Endothelial cell of umbilical vein (primary cell): ENCODE measurements at regions not wholly inside any gene's neighbourhood (a gene's known extent, or its start where the extent isn't known, plus 50 kb on each side); places are given as distances from the start of the nearest gene placed in this dataset.

Source experiments
- BruUV-seq: library from RNA; stranded (reverse); fragments of 400-500 nt; replicated peaks from 2 replicates; lab custom pipeline; 2021; lab: Mats Ljungman, UMichigan
- CTCF ChIA-PET: fragments of 300-600, 350-600 bp; sonication (Branson Sonifier 250); formaldehyde crosslinking; loops from one replicate; lab custom pipeline; 2021; ENCODE audit warnings: antibody characterized with exemption, inconsistent platforms; lab: Charles Lee
- POLR2A ChIA-PET: fragments of 300-600, 350-600 bp; sonication (Branson Sonifier 250); formaldehyde crosslinking; loops from one replicate; lab custom pipeline; 2021; ENCODE audit warnings: antibody characterized with exemption, inconsistent platforms; lab: Charles Lee
- DNase-seq: peaks from one replicate; pipeline ENCODE4 v3.0.0-alpha.2; 2011; ENCODE audit warnings: low read depth, low spot score
- FAIRE-seq: peaks from 2 replicates; lab custom pipeline; 2011; peaks lifted over from hg19 to GRCh38; lab: Jason Lieb, UNC
- H2AFZ ChIP-seq: 2 replicates; pipeline ENCODE4 v1.6.0; 2012; ENCODE audit warnings: low read depth, low read length, control low read depth, inconsistent platforms
- H3K27ac ChIP-seq: 2 replicates; pipeline ENCODE4 v1.5.1; 2011; ENCODE audit warnings: low read depth, mild to moderate bottlenecking, control low read depth, low read length, moderate library complexity; ENCODE audit not compliant: insufficient read depth
- H3K27me3 ChIP-seq, 2 experiments: 2 replicates each; pipeline versions ENCODE4 v1.6.0 to v1.6.1; 2011; ENCODE audit warnings: low read length in 2 of 2, mixed read lengths in 1 of 2; ENCODE audit not compliant: control insufficient read depth in 2 of 2, insufficient read depth in 2 of 2
- H3K36me3 ChIP-seq, 2 experiments: 2 replicates in 1 of 2; 3 replicates in 1 of 2; pipeline ENCODE4 v1.5.1; 2011; ENCODE audit warnings: low read length in 2 of 2, mild to moderate bottlenecking in 1 of 2, moderate library complexity in 1 of 2; ENCODE audit not compliant: control insufficient read depth in 2 of 2, insufficient read depth in 2 of 2; ENCODE audit errors: extremely low read depth in 1 of 2
- H3K4me1 ChIP-seq: 3 replicates; pipeline ENCODE4 v1.5.1; 2011; ENCODE audit warnings: mild to moderate bottlenecking, low read length; ENCODE audit not compliant: control insufficient read depth, insufficient read depth; ENCODE audit errors: extremely low read depth
- H3K4me2 ChIP-seq: 2 replicates; pipeline ENCODE4 v1.6.1; 2011; ENCODE audit warnings: low read length, control low read depth, mixed read lengths; ENCODE audit not compliant: insufficient read depth
- H3K4me3 ChIP-seq, 3 experiments: fragments of 200-600 bp in 1 of 3; sonication (generic), shearing (Covaris generic) in 1 of 3; replicated peaks in 1 of 3; 2 replicates each; pipeline ENCODE4 v1.5.1; 2011 to 2016; ENCODE audit warnings: control low read depth in 3 of 3, low read length in 3 of 3, mild to moderate bottlenecking in 2 of 3, inconsistent platforms in 1 of 3, low read depth in 1 of 3, moderate library complexity in 1 of 3; ENCODE audit not compliant: insufficient read depth in 1 of 3
- H3K79me2 ChIP-seq: 2 replicates; pipeline ENCODE4 v1.6.0; 2012; ENCODE audit warnings: low read length, inconsistent platforms; ENCODE audit not compliant: control insufficient read depth, insufficient read depth
- H3K9ac ChIP-seq: replicated peaks from 2 replicates; pipeline ENCODE3; 2011; ENCODE audit warnings: low read length, control low read depth; ENCODE audit not compliant: insufficient read depth; ENCODE audit errors: extremely low read depth
- H3K9me1 ChIP-seq: replicated peaks from 3 replicates; pipeline ENCODE4 v1.6.0; 2011; ENCODE audit warnings: mild to moderate bottlenecking, low read length; ENCODE audit not compliant: control insufficient read depth, insufficient read depth; ENCODE audit errors: extremely low read depth
- H3K9me3 ChIP-seq: replicated peaks from 2 replicates; pipeline ENCODE4 v1.5.1; 2012; ENCODE audit warnings: low read length, inconsistent platforms; ENCODE audit not compliant: control insufficient read depth, insufficient read depth
- H4K20me1 ChIP-seq: replicated peaks from 2 replicates; pipeline ENCODE3; 2011; ENCODE audit warnings: mild to moderate bottlenecking, low read length; ENCODE audit not compliant: control insufficient read depth, insufficient read depth; ENCODE audit errors: extremely low read depth
- CTCF ChIP-seq, 2 donors: IDR thresholded peaks; 1 replicate in 1 of 2; 2 replicates in 1 of 2; pipeline ENCODE4 v1.5.1; 2011; ENCODE audit warnings: low read length in 2 of 2, mild to moderate bottlenecking in 2 of 2, moderate library complexity in 2 of 2, control low read depth in 1 of 2, inconsistent platforms in 1 of 2, low read depth in 1 of 2; ENCODE audit not compliant: insufficient read depth in 1 of 2; ENCODE audit errors: extremely low read depth in 1 of 2
- EZH2 ChIP-seq: IDR thresholded peaks from 2 replicates; pipeline ENCODE4 v1.6.1; 2012; ENCODE audit warnings: borderline replicate concordance, low read depth, mild to moderate bottlenecking, moderate library complexity, low read length, inconsistent platforms; ENCODE audit not compliant: severe bottlenecking
- FOS ChIP-seq: IDR thresholded peaks from 2 replicates; pipeline ENCODE4 v1.6.1; 2011; ENCODE audit warnings: mild to moderate bottlenecking, low read length, moderate library complexity, borderline replicate concordance; ENCODE audit not compliant: insufficient read depth
- GATA2 ChIP-seq: IDR thresholded peaks from 2 replicates; pipeline ENCODE4 v1.7.0; 2011; ENCODE audit warnings: low read depth, mild to moderate bottlenecking, moderate library complexity, mixed read lengths, low read length; ENCODE audit not compliant: insufficient read length, insufficient read depth
- JUN ChIP-seq: IDR thresholded peaks from 2 replicates; pipeline ENCODE4 v1.6.1; 2011; ENCODE audit warnings: borderline replicate concordance, low read depth; ENCODE audit not compliant: insufficient read length, insufficient read depth
- MAX ChIP-seq: IDR thresholded peaks from 2 replicates; pipeline ENCODE4 v1.6.1; 2011; ENCODE audit not compliant: insufficient read depth, insufficient read length
- MYC ChIP-seq: IDR thresholded peaks from one replicate; pipeline ENCODE4 v1.6.1; 2011; ENCODE audit warnings: mild to moderate bottlenecking, low read depth, low read length
- POLR2A ChIP-seq: IDR thresholded peaks from 2 replicates; pipeline ENCODE4 v1.6.1; 2012; ENCODE audit warnings: low read depth, mild to moderate bottlenecking, control low read depth, low read length
- POLR2AphosphoS5 ChIP-seq: IDR thresholded peaks from 2 replicates; pipeline ENCODE4 v1.6.1; 2012; ENCODE audit warnings: low read depth, mild to moderate bottlenecking, control low read depth, low read length, moderate library complexity; ENCODE audit not compliant: insufficient read depth
- dilution Hi-C: fragments of 300-500 bp; cut with MboI; formaldehyde crosslinking; loops from one replicate; pipeline ENCODE4 v1.15.0; 2019; ENCODE audit warnings: low sequenced_read_pairs; ENCODE audit not compliant: extremely low pct_ligation_motif_present
- intact Hi-C: fragments of 100-400 bp; cut with micrococcal nuclease; formaldehyde crosslinking; loops from one replicate; pipeline ENCODE4 v1.10.0; 2022

GRCh38 chr10:20694296-20694695, 202.8 kb downstream of the NEBL start:
- no peaks in the 10 kb centered on the region for H3K9me3 ChIP-seq
- FAIRE-seq (no peak), DNase-seq (no peak)
- CTCF ChIA-PET, result no interaction called here
- intact Hi-C loops (no loop called here), dilution Hi-C loops (no loop called here)
- TF ChIP-seq CTCF (IDR thresholded peaks at IDR 0.05; ENCODE audit: extremely low read depth in 1 of 2, insufficient read depth in 1 of 2, low read depth in 1 of 2, low read length in 2 of 2), result no peak
- TF ChIP-seq EZH2, result no peak
- TF ChIP-seq JUN, result no peak
- no peak for TF ChIP-seq GATA2
- TF ChIP-seq FOS, result no peak
- TF ChIP-seq MYC, result no peak
- TF ChIP-seq MAX, result no peak
- no peak for TF ChIP-seq POLR2AphosphoS5
- TF ChIP-seq POLR2A, result no peak
- POLR2A ChIA-PET, result no interaction called here
- H3K4me3 ChIP-seq, result no peak overlapping the region
- no peaks in the 10 kb centered on the region for H3K4me1 ChIP-seq
- H3K9me1 ChIP-seq, result no peaks in the 10 kb centered on the region
- H3K79me2 ChIP-seq, result no peaks in the 10 kb centered on the region
- no TSS peak for BruUV-seq
- H3K36me3 ChIP-seq, result no peaks in the 10 kb centered on the region
- no peaks in the 10 kb centered on the region for H3K27me3 ChIP-seq
- H4K20me1 ChIP-seq, result no peaks in the 10 kb centered on the region
- H3K9ac ChIP-seq, result no peak overlapping the region
- H3K4me2 ChIP-seq, result no peak overlapping the region
- H2AFZ ChIP-seq, result no peak overlapping the region
- no peak overlapping the region for H3K27ac ChIP-seq
